Left lobe of liver (tissue), 2 donors: ENCODE measurements at regions not wholly inside any gene's neighbourhood (a gene's known extent, or its start where the extent isn't known, plus 50 kb on each side); places are given as distances from the start of the nearest gene placed in this dataset.

Source experiments
- ATAC-seq: fragments of 200-7000 bp; cut with Tn5 transposase; one replicate; pipeline ENCODE4 v1.9.1; 2020; ENCODE audit warnings: mild to moderate bottlenecking, moderate library complexity
- DNase-seq: peaks from one replicate; pipeline ENCODE4 v3.0.0-alpha.2; 2020; ENCODE audit warnings: low spot score
- donor health status: DM: no; HTN: no; CAD: no; lungs with moderate emphysema.
- donor health status: DM: no; HTN: yes; CAD: no.

DNA sequence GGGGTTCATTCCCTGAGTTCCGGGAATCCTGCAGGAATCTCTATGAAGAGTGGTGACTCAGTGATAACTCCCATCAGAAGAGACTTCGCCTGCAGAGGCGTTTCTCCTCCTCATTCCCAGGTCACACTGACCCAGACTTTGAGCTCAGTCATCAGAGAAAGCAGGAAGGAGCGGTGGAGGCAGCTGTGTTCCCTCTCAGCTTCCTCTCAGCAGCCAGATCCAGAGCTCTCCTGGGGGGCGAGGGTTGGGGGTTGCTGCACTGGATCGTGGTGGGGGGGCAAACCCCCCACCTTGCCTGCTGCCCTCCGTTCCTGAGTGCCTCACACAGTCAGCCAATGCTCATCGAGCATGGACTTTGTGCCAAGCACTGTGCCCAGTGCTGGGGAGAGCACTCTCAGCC, 271.2 kb downstream of the CBLN1 start:
- no peak for DNase-seq
- ATAC-seq: no peak

DNA sequence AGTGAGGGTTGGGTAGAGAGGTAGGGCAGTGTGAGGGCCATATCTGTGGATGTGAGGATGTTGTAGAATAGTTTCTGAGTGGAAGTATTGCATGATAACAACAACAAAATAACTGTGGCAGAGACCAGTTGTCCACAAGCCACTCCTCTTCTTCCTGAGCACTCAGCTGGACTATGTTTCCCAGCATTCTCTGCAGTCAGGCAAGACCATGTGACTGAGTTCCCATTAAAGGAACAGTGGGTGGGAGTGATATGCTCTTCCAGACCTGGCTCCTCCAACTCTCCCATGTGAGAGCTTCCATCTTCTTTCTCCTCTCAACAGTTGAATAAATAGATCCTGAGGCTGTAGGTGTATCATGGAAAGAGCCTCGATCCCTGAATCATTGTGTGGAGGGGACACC, 272.4 kb downstream of the CBLN1 start:
- no peak for ATAC-seq
- no peak for DNase-seq

DNA sequence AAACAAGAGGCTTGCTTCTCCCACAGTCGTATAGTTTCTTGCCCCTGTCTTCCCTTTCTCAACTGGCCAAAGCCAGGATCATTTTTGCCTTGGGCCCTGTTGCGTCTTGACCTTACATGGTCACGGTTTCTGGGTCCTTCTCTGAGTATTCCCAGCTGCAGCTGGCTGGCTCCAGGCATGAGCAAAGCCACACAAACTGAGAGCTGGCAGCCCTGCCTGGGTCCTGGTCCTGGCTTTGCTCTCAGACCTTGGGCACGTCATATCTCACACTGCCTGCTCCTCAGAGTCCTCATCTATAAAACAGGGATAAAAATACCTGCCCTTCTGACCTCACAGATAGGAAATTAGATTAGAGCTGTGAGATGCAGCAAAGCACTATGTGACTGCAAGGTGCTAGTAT, 277.6 kb downstream of the CBLN1 start:
- ATAC-seq (no peak), DNase-seq (no peak)

DNA sequence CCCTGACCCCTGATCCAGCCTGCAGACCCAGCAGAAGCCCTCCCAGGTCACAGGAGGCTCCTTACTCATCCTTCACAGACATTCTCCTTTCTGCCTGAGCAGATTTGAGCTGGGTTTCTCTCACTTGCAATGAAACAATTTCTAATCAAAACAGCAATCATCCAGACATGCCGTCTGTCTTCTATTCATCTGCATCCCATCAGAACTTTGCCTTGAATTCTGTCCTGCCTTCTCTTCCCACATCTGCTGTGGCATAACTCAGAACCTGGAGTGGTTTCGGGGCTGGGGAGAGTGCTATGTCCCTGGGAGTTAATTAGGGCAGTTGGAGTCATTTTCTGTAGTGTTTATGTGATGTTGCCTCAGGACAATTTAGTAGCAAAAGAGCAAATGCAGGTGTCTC, 278.6 kb downstream of the CBLN1 start:
- DNase-seq: no peak
- no peak for ATAC-seq

DNA sequence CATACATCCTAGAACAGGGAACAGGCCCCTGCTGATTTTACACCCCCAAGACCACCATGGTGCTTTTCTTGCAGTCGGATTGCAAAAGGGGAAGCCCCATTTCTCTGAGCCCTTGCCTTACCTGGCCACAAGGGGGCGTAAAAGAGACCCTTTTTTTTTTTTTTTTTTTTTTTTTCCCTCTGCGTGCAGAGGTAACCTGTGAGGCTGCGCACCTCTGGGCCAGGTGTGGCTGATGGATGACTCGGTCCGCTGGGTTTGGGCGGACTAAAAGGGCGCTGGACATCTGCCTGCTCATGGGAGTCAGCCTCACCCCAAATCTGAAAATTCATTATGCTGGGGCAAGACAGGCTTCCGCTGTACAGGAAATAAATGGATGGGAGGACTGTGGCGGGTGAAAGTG, 281.0 kb downstream of the CBLN1 start:
- ATAC-seq: no peak
- no peak for DNase-seq

DNA sequence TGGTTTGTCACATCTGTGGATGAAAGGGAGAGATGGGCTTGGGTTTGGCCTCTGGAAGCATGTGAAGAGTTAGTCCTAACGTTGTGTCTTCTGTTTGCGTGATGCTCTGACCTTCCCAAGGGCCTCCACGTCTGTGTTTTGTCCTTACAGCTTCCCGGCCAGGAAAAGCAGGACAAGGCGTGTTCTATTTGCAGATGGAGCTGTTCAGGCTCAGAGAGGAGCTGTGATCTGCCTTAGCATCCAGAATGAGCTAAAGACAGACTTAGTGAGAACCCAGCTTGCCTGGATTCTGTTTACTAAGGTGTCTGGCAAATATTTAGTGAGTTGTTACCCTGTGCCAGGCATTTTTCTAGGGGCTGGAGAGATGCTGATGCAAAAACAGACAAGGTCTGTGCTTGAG, 282.1 kb downstream of the CBLN1 start:
- ATAC-seq (no peak), DNase-seq (no peak)

DNA sequence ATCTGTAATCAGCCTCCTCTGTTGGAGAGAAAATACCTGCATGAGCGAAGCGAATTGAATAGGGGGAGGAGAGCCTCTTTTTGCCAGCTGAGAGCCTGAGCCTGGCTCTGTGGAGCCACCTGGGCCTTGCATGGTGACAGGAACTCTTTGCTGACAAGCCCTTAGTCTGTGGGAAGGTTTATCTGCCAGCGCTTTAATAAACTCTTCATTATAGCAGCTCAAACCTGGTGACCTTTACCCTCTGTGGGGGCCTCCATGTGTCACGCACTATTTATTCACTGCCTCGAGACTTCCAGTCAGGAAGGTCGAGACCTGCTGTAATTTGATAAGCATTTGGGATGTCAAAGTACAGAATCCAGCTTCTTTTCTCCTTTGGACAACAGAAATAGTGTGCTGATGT, 282.6 kb downstream of the CBLN1 start:
- DNase-seq (no peak), ATAC-seq (no peak)

DNA sequence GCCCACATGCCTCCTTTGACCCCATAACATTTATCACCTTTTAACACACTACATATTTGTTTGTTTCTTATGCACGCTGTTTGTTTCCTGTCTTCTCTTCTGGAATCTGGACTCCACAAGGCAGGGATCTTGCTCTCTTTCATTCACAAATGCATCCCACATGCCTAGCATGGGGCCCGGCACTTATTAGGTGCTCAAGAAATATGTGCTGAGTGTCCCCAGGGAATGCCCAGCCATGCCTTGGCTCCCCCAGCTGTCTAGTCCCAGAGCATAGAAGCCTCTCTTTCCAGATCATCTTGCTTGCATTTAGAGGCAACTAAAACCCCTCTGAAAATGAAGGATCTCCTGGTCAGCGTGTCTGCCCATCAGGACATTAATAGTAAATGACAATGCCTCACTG, 283.7 kb downstream of the CBLN1 start:
- ATAC-seq: no peak
- no peak for DNase-seq

DNA sequence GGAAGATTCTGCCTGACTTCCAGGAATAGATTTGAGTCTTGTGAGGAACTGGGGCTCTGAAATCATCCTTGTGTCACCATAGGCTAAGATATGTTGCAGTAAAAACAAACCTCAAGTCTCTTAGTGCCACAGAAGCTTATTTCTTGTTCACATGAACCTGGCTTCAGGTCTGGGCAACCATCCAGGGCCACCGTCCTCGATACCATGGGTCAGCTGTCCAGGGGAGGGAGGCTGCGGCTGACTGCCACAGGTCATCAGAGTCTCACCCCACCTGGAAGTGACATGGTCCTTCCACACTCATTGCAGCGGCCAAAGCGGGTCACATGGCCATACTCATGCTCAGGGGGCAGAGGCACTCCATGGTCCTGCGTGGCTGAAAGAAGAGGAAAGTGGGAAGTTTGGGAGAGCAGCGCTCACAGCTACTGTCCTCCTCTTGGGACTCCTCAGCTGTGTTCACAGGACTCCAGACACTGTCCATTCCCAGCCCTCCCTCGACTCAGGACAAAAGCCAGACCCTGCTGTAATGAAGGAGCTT, 284.5 kb downstream of the CBLN1 start:
- DNase-seq (no peak), ATAC-seq (no peak)

DNA sequence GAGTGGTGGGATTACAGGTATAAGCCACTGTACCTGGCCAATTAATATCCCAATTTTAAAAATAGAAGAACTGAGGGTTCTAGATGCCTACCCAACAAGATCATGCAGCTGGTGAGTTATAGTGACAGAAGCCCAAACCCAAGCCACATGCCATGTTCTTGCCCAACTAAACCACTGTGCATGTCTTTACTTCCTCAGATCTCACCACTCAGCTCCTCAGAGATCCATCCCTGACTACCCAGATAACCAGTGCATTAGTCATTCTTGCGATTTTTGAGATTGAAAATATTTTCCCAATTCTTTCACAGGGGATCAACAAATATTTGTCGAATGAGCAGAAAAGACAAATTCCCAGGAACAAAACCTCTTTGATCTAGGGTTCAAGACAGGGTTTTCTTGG, 303.1 kb downstream of the CBLN1 start:
- ATAC-seq (no peak), DNase-seq (no peak)

DNA sequence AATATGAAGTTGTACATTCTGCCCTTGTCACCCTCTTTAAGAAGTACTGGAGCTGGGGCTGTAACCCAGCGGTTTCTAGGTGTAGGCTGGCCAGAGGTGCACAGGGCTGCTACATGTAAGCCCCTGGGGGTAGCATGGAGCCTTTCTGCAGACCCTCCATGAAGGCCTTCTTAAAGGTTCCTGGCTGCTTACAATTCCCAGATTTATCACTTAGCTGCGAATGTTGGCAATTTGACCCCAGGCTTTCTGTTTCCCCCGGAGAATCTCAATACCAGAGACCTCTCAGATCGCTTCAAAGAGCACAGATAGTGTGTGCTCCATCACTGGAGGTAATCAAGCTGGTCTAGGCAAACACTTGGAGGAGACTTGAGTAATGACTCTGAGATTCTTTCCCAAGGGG, 309.4 kb downstream of the CBLN1 start:
- no peak for DNase-seq
- no peak for ATAC-seq

DNA sequence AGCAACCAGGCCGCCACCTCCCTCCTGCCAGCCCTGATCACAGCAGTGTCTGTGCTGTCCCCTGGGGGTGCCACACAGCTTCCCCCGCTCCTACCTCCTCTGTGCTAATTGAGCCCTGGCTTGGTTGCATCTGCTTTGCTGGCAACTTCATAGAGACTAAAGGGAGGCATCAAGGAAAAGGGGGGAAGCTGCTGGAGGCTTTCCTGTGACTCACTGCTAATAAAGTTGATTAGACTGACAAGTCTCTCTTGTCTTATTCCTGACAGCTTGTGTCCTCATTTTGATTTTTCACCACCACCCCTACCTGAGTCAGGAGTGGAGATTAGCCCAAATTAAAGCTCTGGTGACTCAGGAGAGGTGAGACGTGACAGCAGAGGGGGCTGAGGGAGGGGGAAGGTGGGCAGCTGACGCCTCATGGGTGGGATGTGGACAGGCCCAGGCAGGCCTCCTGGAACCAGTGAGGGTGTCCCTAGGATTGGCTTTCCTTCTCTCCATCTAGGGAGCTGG, 310.0 kb downstream of the CBLN1 start:
- ATAC-seq (no peak), DNase-seq (no peak)

DNA sequence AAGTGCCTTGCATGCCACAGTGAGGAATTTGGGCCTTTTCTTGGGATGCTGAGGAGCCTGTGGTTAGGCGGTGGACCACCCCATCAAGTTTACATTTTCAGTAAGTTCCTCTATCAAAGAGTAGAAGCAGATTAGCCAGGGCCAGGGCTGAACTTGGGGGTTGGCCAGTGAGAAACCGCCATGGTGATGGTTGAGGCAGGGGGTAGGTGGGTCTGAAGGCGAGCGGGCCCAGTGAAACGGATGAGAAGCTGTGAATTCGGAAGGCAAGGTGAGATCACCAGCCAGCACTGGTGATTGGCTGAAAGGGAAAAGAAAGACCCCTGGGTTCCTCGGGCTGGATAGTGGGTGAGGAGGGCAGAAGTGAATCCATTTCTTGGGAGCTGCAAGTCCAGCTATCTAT, 311.4 kb downstream of the CBLN1 start:
- ATAC-seq: no peak
- DNase-seq: no peak

DNA sequence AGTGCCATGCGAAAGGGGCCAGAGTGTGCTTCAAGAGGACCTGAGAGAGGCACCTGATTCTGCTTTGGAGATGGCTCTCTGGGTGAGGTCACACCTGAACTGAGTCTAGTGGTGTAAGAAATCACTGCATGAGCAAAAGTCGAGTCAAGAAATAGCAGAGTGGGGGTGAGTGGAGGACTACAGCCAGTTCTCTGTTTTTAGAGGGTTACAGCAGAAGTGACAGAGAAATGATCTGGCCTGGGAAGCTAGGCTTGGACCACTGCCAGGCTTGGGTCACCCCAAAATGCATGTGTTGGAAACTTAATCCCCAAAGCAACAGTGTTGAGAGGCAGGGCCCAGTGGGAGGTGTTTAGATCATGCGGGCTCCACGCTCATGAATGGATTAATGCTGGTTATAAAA, 312.0 kb downstream of the CBLN1 start:
- no peak for DNase-seq
- ATAC-seq: no peak

DNA sequence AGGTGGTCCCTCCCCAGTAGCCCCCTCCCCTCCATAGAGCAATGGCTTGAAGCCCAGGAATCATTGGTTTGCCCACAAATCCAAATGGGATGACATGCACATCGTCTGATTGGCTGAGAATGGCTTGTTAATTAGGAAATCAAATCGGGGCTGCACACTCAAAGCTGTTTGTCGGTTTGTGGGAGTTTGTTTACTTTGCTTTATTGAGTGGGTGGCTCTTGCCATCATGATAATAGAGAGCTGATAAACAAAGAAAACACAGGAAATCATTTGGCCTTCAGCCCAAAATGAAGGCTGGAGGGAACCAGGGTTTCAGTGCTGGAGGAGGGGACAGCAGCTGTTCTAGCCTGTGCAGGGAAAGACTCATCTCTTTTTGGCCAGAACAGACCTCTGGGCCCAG, 316.3 kb downstream of the CBLN1 start:
- DNase-seq (no peak), ATAC-seq (no peak)

DNA sequence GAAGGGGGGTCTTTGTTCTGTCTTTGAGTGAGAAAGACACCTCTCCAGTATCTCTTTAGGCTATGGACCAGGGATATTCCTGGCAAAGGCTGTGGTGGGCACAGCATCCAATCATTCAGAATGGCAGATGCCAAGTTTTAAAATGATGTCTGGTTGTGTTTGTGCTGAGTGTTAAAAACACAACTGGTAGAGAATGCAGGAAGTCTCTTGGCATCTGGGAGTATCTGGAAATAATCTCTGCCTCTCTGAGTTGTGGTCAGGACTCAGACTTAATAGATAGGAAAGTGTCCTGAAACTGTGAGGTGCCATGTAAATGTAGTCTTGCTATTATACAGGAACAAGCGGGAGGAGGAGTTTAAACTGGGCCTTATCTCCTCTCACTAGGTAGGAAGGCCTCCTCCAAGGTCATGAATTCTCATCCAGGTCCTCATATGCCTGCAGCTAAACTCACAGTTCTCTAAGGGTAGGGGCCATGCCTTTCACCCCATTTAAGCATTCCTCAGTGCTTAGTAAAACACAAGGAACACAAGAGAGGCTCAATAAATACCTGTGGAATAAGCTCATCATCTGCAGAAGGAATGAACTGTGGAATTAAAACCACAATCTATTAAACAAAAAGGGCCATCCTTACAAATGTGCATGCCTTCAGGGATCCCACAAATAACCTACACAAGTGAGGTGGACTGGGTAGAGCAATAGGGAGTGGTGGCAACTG, 317.6 kb downstream of the CBLN1 start:
- ATAC-seq (no peak), DNase-seq (no peak)

DNA sequence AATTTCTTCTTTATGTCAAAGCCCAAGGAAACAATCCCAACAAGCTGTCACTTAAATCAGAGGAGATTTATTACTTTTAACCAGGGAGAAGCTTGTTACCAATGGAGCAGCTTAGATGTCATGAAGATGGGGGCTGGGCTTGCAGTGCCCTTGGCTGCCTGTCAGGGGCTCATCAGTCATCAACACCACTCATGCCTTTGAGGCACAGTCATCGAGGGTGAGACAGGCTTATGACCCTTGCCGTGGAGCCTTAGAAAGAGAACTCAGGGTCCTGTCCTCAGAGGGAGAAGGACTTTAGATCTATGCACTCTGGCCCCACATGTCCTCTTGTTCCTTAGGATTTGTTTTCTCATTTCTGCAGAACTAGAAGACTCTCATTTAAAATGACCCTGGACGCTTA, 318.3 kb downstream of the CBLN1 start:
- ATAC-seq: no peak
- no peak for DNase-seq

DNA sequence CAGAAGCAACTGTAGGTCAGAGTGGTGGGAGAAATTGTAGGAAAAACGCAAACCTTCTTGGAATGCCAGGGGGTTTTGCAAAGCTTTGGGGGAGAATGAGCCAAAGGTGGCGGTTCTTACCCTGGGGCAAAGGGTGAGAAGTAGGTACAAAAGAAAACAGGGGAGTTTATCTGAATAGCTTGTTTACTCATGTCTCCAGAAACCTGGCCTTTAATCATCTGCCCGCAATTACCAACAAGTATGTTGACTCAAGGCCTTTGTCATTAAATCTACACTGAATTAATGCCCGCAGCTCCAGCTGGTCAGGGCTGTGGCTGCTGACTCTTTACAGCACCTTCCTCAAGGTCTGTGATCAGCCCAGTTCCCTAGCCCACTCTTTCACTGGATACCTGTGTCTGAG, 320.1 kb downstream of the CBLN1 start:
- DNase-seq (no peak), ATAC-seq (no peak)

DNA sequence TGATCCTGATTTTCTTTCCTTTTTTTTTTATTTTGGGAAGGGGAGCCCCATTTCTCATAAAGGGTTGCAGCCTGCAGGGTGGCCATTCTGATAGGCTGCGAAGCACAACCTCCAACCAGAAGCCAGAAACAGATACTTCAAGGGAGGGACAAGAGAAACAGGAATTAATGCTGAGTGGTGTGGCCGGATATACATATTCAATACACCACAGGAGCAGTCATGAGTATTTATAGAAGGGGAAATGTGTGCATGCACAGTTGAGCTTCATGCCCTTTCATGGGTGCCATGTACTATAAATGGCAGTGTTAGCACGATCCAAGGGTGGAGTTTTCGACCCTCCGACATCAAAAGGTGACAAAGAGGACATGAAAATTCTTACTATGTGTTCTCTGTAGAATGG, 320.8 kb downstream of the CBLN1 start:
- no peak for ATAC-seq
- DNase-seq: no peak

DNA sequence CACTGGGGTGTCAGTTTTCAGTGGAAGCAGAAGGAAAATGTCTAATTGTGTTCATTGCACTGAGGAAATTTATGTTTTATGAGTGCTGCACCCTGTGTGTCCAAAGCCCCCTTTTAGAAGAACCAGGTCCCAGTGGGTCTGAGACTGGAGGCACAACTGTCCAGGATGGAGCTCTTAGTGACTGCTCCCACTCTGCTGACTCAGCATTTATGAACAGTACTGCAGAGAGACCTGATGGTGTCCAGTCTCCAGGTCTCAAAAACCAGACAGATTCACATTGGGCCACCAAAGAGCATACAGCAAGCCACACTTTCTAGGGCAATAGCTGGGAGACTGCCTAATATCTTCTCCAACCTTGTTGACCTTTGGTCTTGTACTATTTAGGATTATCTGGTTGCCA, 321.9 kb downstream of the CBLN1 start:
- no peak for DNase-seq

DNA sequence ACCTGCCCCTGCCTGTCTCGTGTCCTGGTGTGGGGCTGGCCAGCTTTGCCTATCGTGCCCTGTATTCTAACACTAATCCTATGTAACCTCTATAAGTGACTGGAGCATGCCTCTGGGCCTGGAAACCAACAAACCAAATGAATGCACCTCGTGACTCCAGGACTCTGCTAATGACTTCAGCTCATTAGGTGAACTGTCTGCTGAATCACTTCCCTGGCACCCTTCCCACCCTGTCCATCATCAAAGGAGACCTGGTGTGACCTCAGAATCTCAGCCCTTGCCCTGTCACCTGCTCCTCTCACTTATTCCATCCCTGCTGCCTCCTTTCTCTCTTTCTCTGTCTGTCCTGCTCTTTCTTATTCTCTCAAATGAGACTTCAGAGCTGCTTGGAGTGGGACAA, 322.4 kb downstream of the CBLN1 start:
- ATAC-seq (no peak), DNase-seq (no peak)

More for the DNA sequence above, 321.9 kb downstream of the CBLN1 start:
- ATAC-seq: no peak

DNA sequence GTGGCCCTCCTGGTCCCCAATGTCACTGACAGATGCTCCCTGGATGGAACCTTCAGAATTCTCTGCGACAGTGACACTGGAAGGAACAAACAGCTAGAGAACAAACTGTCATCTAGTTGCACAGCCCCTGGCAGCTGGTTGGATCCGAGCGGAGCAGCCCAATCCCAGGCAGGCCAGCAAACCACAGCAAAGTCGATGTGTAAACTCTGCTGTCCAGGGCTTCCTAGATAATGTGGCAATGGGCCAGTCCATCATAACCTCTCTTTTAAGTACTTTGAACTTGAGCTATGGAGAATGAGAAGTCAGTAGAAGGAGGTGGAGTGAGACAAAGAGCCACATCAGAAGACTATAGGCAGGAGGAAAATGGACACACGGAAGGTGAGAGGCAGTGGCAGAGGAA, 323.0 kb downstream of the CBLN1 start:
- DNase-seq (no peak), ATAC-seq (no peak)

DNA sequence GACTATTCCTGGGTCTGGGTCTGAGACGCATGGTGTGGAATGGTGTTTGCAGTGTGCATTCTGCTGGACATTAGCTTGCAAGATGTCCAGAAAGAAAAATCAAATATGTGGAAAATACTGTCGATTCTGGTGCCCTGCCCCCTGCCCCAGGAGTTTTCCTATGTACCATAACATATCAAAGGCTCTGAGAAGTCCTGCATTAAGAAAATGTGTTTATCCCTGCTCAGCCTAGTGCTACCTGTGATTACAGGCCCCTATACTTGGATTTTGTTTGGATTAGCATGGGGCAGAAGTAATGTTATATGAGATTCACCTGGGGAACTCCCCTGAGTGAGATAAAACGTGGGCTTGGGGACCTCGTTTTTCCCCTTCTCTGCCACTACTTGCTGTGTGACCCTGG, 325.0 kb downstream of the CBLN1 start:
- DNase-seq (no peak), ATAC-seq (no peak)
